GM12864 (cell line): ENCODE measurements at regions not wholly inside any gene's neighbourhood (a gene's known extent, or its start where the extent isn't known, plus 50 kb on each side); places are given as distances from the start of the nearest gene placed in this dataset.

Experiments
- DNase-seq: peaks from one replicate; pipeline ENCODE4 v3.0.0-alpha.2; 2011; ENCODE audit warnings: low read depth
- H3K4me3 ChIP-seq: 2 replicates; pipeline ENCODE4 v1.5.1; 2011; ENCODE audit warnings: mild to moderate bottlenecking, low read depth, low read length, control low read depth
- CTCF ChIP-seq: IDR thresholded peaks from 2 replicates; pipeline ENCODE4 v1.5.1; 2011; ENCODE audit warnings: low read depth, mild to moderate bottlenecking, moderate library complexity, low read length, control low read depth, inconsistent platforms; ENCODE audit errors: missing control alignments

- DNase-seq: no peak
- H3K4me3 ChIP-seq: no peak overlapping the region
- no peak for TF ChIP-seq CTCF
Measured at GRCh38 chr10:25811052-25811685, 122.9 kb upstream of the MYO3A start.

- H3K4me3 ChIP-seq: no peak overlapping the region
- no peak for DNase-seq
- TF ChIP-seq CTCF: no peak
Measured at GRCh38 chr10:25813511-25813910, 120.5 kb upstream of the MYO3A start.

- no peak for TF ChIP-seq CTCF
- DNase-seq: no peak
- H3K4me3 ChIP-seq: no peak overlapping the region
Measured at GRCh38 chr10:25815236-25815635, 118.8 kb upstream of the MYO3A start.

GRCh38 chr10:25815999-25816768 lies 117.8 kb upstream of the MYO3A start:
- DNase-seq: no peak
- H3K4me3 ChIP-seq: no peak overlapping the region
- no peak for TF ChIP-seq CTCF

- DNase-seq: no peak
- no peak for TF ChIP-seq CTCF
- H3K4me3 ChIP-seq: no peak overlapping the region
Measured at GRCh38 chr10:25817200-25817599, 116.8 kb upstream of the MYO3A start.

GRCh38 chr10:25818751-25819150 lies 115.3 kb upstream of the MYO3A start:
- no peak overlapping the region for H3K4me3 ChIP-seq
- DNase-seq: no peak
- no peak for TF ChIP-seq CTCF
